ENCODE measurements at regions not wholly inside any gene's neighbourhood (a gene's known extent, or its start where the extent isn't known, plus 50 kb on each side); places are given as distances from the start of the nearest gene placed in this dataset.

GRCh38 chr1:17892851-17893250 is 137.7 kb downstream of the ACTL8 start:
- DNase-seq (ENCODE audit: low read depth in 1 of 2, low spot score in 1 of 2): no peak
- TF ChIP-seq SPI1 (IDR thresholded peaks at IDR 0.05; ENCODE audit: borderline replicate concordance, low read depth) (no peak), GABPA (IDR thresholded peaks at IDR 0.05; ENCODE audit: low read depth) (no peak), CTCF (IDR thresholded peaks at IDR 0.05; ENCODE audit: insufficient read depth, low read length) (no peak), POLR2AphosphoS5 (IDR thresholded peaks at IDR 0.05; ENCODE audit: low read depth) (no peak), REST (IDR thresholded peaks at IDR 0.05; ENCODE audit: insufficient replicate concordance, low read depth) (no peak)
- Histone ChIP-seq H3K27ac (replicated peaks) (no peak overlapping the region), H3K4me3 (replicated peaks; ENCODE audit: insufficient read depth, low read length) (no peak overlapping the region), H3K27me3 (ENCODE audit: insufficient read depth, poor library complexity, severe bottlenecking) (no peaks in the 10 kb centered on the region)

- H3K4me3 ChIP-seq (replicated peaks; ENCODE audit: insufficient read depth, low read length): no peak overlapping the region
- DNase-seq (ENCODE audit: low read depth in 1 of 2, low spot score in 1 of 2): no peak
- no peak for TF ChIP-seq GABPA (IDR thresholded peaks at IDR 0.05; ENCODE audit: low read depth)
- TF ChIP-seq SPI1 (IDR thresholded peaks at IDR 0.05; ENCODE audit: borderline replicate concordance, low read depth): no peak
- no peak for TF ChIP-seq REST (IDR thresholded peaks at IDR 0.05; ENCODE audit: insufficient replicate concordance, low read depth)
- TF ChIP-seq POLR2AphosphoS5 (IDR thresholded peaks at IDR 0.05; ENCODE audit: low read depth): no peak
- no peak for TF ChIP-seq CTCF (IDR thresholded peaks at IDR 0.05; ENCODE audit: insufficient read depth, low read length)
Measured at GRCh38 chr1:17893891-17894631, 138.9 kb downstream of the ACTL8 start.

GRCh38 chr1:17895401-17895800 is 140.3 kb downstream of the ACTL8 start:
- TF ChIP-seq POLR2AphosphoS5 (IDR thresholded peaks at IDR 0.05; ENCODE audit: low read depth) (no peak), SPI1 (IDR thresholded peaks at IDR 0.05; ENCODE audit: borderline replicate concordance, low read depth) (no peak), CTCF (IDR thresholded peaks at IDR 0.05; ENCODE audit: insufficient read depth, low read length) (no peak), GABPA (IDR thresholded peaks at IDR 0.05; ENCODE audit: low read depth) (no peak), REST (IDR thresholded peaks at IDR 0.05; ENCODE audit: insufficient replicate concordance, low read depth) (no peak)
- no peak for DNase-seq (ENCODE audit: low read depth in 1 of 2, low spot score in 1 of 2)
- Histone ChIP-seq H3K4me3 (replicated peaks; ENCODE audit: insufficient read depth, low read length) (no peak overlapping the region), H3K27me3 (ENCODE audit: insufficient read depth, poor library complexity, severe bottlenecking) (no peaks in the 10 kb centered on the region), H3K27ac (replicated peaks) (no peak overlapping the region)

More at GRCh38 chr1:17893891-17894631, 138.9 kb downstream of the ACTL8 start:
- no peak overlapping the region for H3K27ac ChIP-seq (replicated peaks)
- no peaks in the 10 kb centered on the region for H3K27me3 ChIP-seq (ENCODE audit: insufficient read depth, poor library complexity, severe bottlenecking)
